ENCODE measurements at regions not wholly inside any gene's neighbourhood (a gene's known extent, or its start where the extent isn't known, plus 50 kb on each side); places are given as distances from the start of the nearest gene placed in this dataset.

- intact Hi-C loops (cut with micrococcal nuclease; ENCODE audit: unreplicated experiment): no loop called here
- Histone ChIP-seq H3K4me1 (ENCODE audit: insufficient read depth, low read length, poor library complexity, severe bottlenecking) (no peaks in the 10 kb centered on the region), H3K36me3 (ENCODE audit: insufficient read depth, low read length, poor library complexity, severe bottlenecking) (no peaks in the 10 kb centered on the region), H3K9me3 (ENCODE audit: low read depth, low read length, poor library complexity, severe bottlenecking) (no peaks in the 10 kb centered on the region), H3K27me3 (replicated peaks; ENCODE audit: insufficient read depth, low read depth, low read length, poor library complexity) (no peaks in the 10 kb centered on the region), H3K27ac (ENCODE audit: low read depth, low read length, poor library complexity, severe bottlenecking) (no peak overlapping the region), H3K4me3 (ENCODE audit: low read depth, low read length, poor library complexity, severe bottlenecking) (no peak overlapping the region)
- DNase-seq (ENCODE audit: low spot score): no peak
- CTCF ChIA-PET: no interaction called here
- TF ChIP-seq, protein P1, sequence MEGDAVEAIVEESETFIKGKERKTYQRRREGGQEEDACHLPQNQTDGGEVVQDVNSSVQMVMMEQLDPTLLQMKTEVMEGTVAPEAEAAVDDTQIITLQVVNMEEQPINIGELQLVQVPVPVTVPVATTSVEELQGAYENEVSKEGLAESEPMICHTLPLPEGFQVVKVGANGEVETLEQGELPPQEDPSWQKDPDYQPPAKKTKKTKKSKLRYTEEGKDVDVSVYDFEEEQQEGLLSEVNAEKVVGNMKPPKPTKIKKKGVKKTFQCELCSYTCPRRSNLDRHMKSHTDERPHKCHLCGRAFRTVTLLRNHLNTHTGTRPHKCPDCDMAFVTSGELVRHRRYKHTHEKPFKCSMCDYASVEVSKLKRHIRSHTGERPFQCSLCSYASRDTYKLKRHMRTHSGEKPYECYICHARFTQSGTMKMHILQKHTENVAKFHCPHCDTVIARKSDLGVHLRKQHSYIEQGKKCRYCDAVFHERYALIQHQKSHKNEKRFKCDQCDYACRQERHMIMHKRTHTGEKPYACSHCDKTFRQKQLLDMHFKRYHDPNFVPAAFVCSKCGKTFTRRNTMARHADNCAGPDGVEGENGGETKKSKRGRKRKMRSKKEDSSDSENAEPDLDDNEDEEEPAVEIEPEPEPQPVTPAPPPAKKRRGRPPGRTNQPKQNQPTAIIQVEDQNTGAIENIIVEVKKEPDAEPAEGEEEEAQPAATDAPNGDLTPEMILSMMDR (conservative IDR thresholded peaks at IDR 0.05; ENCODE audit: low read depth, low read length): no peak
- no peak for TF ChIP-seq EZH2 (IDR thresholded peaks at IDR 0.05; ENCODE audit: borderline replicate concordance, low read depth, low read length, poor library complexity, severe bottlenecking)
- BruUV-seq (replicated peaks): no TSS peak
- POLR2A ChIA-PET (ENCODE audit: low non-redundant PET): no interaction called here
Measured at GRCh38 chr2:226511311-226511710, 288.3 kb downstream of the IRS1 start.

DNA sequence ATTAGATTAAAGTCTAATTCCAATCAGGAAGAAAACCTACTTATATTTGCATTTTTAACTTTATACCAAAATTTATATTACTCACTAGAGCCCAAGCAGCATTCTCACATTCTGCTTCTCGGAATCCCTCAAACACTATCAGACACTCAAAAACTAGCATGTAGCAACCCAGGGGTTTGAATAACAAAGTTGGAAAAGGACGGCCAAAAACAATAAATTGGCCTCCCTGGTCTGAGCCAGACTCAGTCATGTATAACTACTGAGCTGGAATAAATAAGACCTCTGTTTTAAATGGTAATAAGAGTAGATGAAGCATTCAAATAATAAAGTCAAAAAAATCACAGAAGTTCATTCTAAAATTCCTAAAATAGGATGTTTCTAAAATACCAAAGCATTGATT lies 290.9 kb downstream of the IRS1 start:
- POLR2A ChIA-PET (ENCODE audit: low non-redundant PET): no interaction called here

DNA sequence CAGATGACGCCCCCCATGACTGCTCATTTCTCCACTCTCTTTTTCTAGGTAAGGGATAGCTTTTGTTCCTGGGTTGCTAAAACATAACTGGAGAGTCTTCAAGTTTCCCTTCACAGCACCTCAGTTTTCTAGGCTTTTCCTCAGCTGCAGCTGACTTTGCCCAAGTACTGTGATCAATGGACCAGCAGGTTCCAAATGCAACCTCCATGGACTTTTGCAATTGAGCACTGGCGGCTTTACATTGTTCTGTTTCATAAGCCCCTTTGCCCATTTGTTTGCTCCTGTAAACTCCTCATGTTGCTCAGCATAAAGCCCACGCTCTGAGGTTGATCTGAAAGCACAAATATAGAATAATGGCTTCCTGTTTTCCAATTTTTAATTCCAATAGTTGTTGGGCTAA lies 291.6 kb downstream of the IRS1 start:
- no peak for DNase-seq (ENCODE audit: low spot score)
- H3K27me3 ChIP-seq (replicated peaks; ENCODE audit: insufficient read depth, low read depth, low read length, poor library complexity): no peaks in the 10 kb centered on the region
- no TSS peak for BruUV-seq (replicated peaks)
- no peaks in the 10 kb centered on the region for H3K4me1 ChIP-seq (ENCODE audit: insufficient read depth, low read length, poor library complexity, severe bottlenecking)
- CTCF ChIA-PET: no interaction called here
- POLR2A ChIA-PET (ENCODE audit: low non-redundant PET): no interaction called here
- no peak overlapping the region for H3K4me3 ChIP-seq (ENCODE audit: low read depth, low read length, poor library complexity, severe bottlenecking)
- H3K36me3 ChIP-seq (ENCODE audit: insufficient read depth, low read length, poor library complexity, severe bottlenecking): no peaks in the 10 kb centered on the region
- H3K27ac ChIP-seq (ENCODE audit: low read depth, low read length, poor library complexity, severe bottlenecking): no peak overlapping the region
- no peaks in the 10 kb centered on the region for H3K9me3 ChIP-seq (ENCODE audit: low read depth, low read length, poor library complexity, severe bottlenecking)
- intact Hi-C loops (cut with micrococcal nuclease; ENCODE audit: unreplicated experiment): no loop called here
- TF ChIP-seq EZH2 (IDR thresholded peaks at IDR 0.05; ENCODE audit: borderline replicate concordance, low read depth, low read length, poor library complexity, severe bottlenecking): no peak
- TF ChIP-seq, protein P1 (conservative IDR thresholded peaks at IDR 0.05; ENCODE audit: low read depth, low read length): no peak

More for the DNA sequence above, 290.9 kb downstream of the IRS1 start:
- TF ChIP-seq, protein P1 (conservative IDR thresholded peaks at IDR 0.05; ENCODE audit: low read depth, low read length): no peak
- no peak for TF ChIP-seq EZH2 (IDR thresholded peaks at IDR 0.05; ENCODE audit: borderline replicate concordance, low read depth, low read length, poor library complexity, severe bottlenecking)
- CTCF ChIA-PET: no interaction called here
- Histone ChIP-seq H3K4me3 (ENCODE audit: low read depth, low read length, poor library complexity, severe bottlenecking) (no peak overlapping the region), H3K27ac (ENCODE audit: low read depth, low read length, poor library complexity, severe bottlenecking) (no peak overlapping the region), H3K9me3 (ENCODE audit: low read depth, low read length, poor library complexity, severe bottlenecking) (no peaks in the 10 kb centered on the region), H3K36me3 (ENCODE audit: insufficient read depth, low read length, poor library complexity, severe bottlenecking) (no peaks in the 10 kb centered on the region), H3K27me3 (replicated peaks; ENCODE audit: insufficient read depth, low read depth, low read length, poor library complexity) (no peaks in the 10 kb centered on the region), H3K4me1 (ENCODE audit: insufficient read depth, low read length, poor library complexity, severe bottlenecking) (no peaks in the 10 kb centered on the region)
- BruUV-seq (replicated peaks): no TSS peak
- no peak for DNase-seq (ENCODE audit: low spot score)
- intact Hi-C loops (cut with micrococcal nuclease; ENCODE audit: unreplicated experiment): no loop called here

Measured in A673 (cell line).